ENCODE measurements at regions not wholly inside any gene's neighbourhood (a gene's known extent, or its start where the extent isn't known, plus 50 kb on each side); places are given as distances from the start of the nearest gene placed in this dataset.
"Not testable (repeated sequence)": the region's sequence is repeated elsewhere in the genome, so short reads cannot be mapped to it uniquely, and the experiment has no call there.

DNA sequence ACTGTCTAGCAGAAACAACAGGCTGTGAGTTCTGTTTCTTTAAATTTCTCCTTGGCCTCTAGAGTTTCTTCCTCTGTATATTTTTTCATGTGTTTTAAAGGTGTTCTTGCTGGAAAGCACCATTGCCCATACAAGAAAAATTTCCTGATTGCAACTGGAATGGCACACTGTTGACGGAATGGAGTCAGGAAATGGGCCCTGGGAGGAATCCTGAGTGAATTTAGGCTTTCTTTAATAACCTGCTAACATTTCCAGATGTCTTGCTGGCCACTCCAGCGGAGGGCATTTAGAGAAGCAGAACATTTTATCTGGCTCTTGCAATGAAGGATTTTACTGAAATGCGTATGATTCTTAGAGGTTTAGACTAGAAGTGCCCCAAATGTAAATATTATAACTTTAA is 736.3 kb downstream of the TAF11L14 start:
- intact Hi-C loops (cut with DNase I), result no loop called here
- no peak for DNase-seq (ENCODE audit: low spot score)

DNA sequence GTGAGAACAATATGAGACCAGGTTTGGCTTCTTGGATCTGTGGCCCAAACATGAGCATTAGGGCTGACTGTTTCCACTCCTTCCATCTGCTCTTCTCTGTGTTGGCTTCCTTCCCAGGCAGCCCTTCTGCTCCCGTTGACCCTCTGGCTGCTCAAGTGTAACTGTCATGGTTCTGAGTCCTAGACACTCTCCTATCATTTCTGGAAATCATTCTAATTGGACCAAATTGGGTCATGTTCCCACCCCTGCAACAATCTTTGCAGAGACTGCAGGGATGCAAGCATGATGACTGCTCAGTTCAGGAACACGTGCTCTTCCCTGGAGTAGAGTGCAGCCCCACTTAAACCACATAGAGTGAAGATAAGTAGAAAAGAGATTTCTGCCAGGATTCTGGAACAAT is 741.4 kb downstream of the TAF11L14 start:
- no peak for DNase-seq (ENCODE audit: low spot score)
- intact Hi-C loops (cut with DNase I), result no loop called here

DNA sequence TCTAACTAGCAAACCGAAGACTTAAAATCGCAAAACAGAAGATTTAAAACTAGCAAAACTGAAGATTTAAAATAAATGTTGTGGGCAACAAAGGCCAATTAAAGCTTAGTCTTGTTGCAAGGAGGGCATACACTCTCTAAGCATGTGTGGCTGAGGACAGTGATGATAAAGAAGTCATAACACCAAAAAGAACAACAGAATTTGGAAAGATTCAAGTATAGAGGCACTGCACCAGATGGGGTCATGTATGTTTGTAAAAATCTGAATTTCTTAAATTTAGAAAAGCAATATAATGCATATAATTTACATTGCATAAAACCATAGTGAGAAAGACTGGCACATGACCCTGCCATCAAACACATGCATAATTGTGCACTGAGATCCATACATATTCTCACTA is 743.8 kb downstream of the TAF11L14 start:
- DNase-seq (ENCODE audit: low spot score), result no peak
- intact Hi-C loops (cut with DNase I), result no loop called here

DNA sequence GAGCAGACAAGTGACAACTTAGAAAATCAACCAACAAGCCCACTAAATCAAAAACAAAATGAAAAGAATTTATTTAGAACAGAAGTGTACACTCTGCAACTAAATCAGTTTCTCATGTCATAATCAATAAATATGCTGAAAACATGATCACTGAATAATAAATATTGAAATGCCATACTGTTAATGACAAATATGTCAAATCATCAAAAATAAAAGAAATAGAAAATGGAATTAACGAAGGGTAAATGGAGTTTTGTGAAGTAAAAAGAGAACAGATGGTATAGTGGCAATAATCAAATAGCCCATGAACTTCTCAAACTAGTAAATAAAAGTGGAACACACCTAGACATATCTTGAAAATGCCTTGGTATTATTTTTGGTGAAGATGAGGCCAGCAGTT is 744.9 kb downstream of the TAF11L14 start:
- DNase-seq (ENCODE audit: low spot score), result no peak
- intact Hi-C loops (cut with DNase I), result no loop called here

DNA sequence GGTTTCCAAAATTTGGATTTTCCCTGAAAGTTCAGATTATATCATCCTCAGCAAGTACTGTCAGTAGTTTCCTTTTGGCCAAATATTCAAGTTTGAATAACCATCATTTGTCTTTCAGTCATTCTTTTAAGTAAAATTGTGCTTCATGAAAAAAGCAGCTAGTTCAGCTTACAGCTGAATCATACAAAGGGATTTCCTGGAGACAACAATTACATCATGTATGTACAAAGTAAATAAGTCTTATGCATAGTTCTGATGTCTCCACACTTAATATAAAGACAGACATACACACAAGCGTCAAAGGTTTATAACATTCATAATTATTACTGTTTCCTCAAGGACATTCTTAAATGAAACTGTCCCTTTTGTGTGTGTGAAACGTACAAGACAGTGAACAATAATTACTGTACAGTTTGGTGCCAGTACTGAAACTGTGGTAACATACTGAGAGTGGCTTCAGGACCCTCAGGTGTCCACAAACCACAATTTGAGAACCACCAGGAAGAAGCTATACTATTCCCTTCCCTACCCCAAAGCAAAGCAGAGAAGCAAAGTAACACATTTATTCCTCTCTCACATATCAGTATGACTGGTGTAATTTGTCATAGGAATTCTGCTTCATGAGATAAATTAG is 746.6 kb downstream of the TAF11L14 start:
- intact Hi-C loops (cut with DNase I), result no loop called here
- DNase-seq (ENCODE audit: low spot score), result no peak

DNA sequence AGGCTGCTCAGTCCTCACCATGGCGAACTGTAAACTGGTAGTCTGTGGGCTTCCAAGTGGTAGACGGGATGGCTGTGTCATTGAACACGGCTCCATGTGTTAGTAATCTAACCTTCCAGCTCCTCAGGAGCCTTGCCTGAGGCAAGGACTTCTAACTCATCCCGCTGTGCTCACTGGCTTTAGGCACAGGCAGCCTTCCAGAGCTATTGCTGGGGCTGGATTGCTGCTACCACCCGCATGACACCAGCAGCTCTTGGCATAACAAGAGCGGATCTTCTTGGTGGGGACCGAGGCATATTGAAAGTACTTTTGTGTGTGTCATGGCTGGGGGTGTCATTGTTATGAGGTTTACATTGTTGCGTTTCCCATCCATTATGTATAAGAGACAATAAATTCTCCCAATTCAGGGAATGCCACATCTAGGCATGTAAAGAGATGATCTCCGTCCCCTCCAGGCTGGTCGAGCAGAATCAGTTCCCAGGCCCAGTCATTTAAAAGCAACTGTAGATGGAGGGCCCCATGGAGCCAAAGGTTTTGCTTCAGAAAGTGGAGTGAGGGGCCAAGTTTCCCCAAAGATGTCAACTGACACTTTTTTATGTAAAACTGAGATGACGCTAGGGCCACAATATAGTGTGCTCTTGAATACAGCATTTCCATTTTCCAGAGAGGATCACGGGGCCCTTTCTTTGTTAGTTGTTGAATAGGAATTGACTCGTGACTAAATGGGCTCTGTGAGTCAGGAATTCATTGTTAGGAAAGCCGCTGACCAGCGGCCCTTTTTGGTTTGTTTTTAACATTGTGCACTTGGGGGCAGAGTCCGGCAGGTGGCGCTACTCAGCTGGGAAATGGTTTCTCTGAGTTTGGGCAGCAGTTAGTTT is 759.5 kb downstream of the TAF11L14 start:
- intact Hi-C loops (cut with DNase I), result no loop called here

DNA sequence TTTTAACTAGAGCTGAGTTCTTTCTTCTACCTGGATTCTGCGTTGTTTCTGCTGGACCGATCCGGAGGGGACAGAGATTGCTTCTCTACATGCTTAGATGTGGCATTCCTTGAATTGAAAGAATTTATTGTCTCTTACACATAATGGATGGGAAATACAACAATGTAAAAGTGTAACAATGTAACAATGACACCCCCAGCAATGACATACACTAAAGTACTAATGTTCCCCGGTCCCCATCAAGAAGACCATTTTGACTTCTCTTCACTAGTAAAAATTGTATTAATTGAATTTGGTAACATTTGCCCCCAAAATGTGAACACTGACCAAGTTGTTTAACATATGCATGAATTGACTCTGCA is 760.2 kb downstream of the TAF11L14 start:
- DNase-seq (ENCODE audit: low spot score), result no peak
- intact Hi-C loops (cut with DNase I), result no loop called here

More for the DNA sequence above, 759.5 kb downstream of the TAF11L14 start:
- DNase-seq (ENCODE audit: low spot score), result no peak

DNA sequence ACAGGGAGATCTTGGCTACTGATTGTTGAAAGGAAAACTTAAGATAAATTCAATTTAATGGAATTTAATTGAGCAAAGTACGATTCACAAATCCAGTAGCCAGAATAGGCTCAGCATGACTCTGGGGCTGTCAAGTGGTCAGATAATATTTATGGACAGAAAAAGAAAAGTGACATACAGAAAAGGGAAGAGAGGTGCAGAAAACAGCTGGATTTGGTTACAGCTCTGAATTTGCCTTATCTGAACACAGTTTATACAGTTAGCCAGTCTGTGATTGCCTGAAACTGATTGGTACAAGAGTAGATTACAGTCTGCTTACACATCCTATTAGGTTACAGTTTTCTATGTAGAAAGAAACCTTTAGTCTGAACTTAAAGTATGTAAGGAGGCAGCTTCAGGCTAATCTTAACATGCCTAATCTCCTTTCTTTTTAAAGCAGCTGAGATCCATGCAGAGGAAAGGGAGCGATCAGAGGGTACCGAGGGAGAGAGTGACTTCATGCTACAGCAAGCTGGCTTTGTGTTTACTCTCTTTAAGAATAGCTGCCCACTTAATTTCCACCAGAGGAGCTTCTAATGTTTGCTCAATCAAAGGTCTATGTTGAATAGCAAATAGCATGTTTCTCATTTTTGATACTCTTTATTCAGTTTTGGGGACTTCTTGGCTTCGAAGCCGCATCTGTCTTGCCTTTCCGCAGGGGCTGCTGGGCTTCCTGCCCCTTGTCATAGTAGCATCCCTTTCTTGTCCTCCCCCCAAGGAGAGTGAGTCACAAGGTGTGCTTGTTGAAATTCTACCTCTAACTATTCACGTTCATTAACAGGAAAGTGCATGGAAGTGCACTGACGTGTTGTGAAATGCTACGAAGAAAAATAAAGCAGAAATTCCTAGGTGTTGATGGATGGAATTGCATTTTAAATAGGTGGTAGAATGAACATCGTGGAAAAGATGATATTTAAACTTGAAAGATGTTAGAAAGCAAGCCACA is 761.2 kb downstream of the TAF11L14 start:
- no peak for DNase-seq (ENCODE audit: low spot score)
- intact Hi-C loops (cut with DNase I), result no loop called here

DNA sequence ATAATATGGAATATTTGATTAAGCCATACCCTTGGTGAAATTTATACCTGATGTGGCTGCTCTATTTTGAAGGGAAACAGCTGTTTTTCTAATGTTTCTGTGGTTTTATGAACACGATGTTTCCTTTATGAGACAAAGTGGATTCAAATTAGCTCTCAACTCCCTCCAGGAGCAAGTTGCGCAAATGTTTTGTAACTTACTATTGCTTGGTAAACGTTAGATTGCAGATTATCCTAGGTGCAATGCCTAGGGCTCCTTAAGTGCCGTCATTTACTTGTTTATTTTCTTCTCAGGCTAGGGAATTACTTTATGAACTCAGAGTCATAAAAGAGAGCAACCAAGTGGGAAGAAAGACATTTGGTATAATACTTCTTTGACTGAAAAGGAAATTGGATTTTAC is 763.1 kb downstream of the TAF11L14 start:
- no peak for DNase-seq (ENCODE audit: low spot score)
- intact Hi-C loops (cut with DNase I), result no loop called here

DNA sequence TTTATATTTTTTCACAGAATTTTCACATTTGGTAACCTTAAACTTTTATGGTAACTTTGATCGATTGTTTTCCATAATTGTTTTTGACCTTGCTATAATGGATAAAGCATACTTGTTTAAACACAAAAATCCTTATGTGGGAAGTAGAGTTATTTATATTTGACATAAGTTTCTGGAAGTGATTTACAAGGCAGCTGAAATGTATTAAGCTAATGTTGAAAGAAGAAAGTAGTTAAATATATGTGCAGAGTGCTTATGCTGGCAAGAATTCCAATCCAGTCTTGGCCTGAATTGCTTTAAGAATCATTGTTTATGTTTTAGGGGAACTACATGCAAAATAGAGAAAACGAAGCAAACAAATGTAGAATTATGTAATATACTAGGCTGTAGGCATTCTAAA is 763.6 kb downstream of the TAF11L14 start:
- intact Hi-C loops (cut with DNase I), result no loop called here
- no peak for DNase-seq (ENCODE audit: low spot score)

DNA sequence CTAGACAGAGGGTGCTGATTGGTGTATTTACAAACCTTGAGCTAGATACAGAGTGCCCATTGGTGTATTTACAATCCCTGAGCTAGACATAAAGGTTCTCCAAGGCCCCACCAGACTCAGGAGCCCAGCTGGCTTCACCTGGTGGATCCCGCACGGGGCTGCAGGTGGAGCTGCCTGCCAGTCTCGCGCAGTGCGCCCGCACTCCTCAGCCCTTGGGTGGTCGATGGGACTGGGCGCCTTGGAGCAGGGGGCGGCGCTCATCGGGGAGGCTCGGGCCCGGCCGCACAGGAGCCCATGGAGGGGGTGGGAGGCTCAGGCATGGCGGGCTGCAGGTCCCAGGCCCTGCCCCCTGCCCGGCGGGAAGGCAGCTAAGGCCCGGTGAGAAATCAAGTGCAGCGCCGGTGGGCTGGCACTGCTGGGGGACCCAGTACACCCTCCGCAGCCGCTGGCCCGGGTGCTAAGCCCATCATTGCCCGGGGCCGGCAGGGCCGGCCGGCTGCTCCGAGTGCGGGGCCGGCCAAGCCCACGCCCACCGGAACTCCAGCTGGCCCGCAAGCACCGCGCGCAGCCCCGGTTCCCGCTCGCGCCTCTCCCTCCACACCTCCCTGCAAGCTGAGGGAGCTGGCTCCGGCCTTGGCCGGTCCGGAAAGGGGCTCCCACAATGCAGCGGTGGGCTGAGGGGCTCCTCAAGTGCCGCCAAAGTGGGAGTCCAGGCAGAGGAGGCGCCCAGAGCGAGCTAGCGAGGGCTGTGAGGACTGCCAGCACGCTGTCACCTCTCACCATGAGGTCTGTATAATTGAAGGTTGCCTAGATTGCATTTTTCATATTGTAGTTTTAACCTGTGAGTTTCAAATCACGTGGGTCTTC is 765.4 kb downstream of the TAF11L14 start:
- DNase-seq (ENCODE audit: low spot score); intact Hi-C loops (cut with DNase I): not testable (repeated sequence)

DNA sequence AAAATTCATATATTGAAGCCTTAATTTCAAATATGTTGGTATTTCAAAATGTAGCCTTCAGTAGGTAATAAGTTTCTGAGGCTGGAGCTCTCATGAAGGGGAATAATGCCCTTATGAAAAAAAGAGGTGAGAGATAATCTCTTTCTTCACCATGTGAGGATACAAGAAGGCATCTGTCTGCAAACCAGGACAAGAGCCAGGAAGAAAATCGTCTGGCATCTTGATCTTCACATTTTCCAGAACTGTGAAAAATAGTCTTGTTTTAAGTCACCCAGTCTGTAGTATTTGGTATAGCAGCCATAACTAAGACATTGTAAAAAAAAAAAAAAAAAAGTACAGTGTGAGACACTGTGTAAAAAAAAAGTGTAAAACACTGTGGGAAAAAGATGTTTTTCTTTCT is 768.9 kb downstream of the TAF11L14 start:
- intact Hi-C loops (cut with DNase I), result no loop called here
- no peak for DNase-seq (ENCODE audit: low spot score)

DNA sequence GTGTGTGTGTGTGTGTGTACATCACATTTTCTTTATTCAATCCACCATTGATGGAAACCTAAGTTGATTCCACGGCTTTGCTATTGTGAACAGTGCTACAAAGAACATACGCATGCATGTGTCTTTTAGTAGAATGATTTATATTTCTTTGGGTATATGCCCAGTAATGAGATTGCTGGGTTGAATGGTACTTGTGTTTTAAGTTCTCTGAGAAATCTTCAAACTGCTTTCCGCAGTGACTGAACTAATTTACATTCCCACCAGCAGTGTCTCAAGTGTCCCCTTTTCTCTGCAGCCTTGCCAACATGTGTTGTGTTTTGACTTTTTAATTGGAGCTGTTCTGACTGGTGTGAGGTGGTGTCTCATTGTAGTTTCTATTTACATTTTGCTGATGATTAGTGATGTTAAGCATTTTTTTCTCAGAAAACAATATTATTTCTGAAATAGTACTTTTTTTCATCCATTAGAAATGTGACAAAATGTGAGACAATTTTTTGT is 769.7 kb downstream of the TAF11L14 start:
- intact Hi-C loops (cut with DNase I), result no loop called here
- DNase-seq (ENCODE audit: low spot score), result no peak

DNA sequence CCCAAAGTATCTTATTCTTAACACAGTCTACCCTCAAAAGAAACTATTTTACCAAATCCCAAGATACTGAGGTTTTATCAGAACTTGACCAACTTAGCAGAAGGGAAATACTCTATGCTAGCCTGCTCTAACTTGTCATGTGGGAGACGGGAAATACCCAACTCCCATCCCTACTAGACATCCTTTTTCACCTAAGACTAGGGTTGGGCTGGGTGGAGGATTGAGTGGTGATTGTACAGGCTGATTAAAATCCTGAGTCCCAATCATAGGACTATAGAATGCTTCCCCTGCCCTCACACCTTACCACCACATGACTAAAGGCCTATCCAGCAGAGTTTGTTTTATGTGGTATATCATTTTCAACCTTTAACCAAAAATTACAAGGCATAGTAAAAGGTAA is 786.5 kb downstream of the TAF11L14 start:
- intact Hi-C loops (cut with DNase I), result no loop called here

DNA sequence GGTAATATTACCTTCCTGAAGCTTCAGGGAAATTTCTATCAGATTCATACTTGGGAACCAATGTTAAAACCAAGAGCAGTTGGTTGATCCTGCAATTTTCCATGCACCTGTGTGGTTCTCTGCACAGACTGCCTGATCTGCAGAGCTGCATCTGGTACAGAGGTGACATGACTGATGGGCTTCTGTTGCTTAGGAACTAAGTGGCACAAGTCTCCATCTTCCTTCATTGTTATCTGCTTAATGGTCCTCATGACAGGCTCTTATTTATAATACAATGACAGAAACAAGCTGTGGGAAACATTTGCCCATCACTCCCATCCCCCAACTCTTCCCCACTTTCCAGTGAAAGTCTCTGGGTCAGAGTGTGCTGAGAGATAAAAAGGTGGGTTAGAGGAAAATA is 799.1 kb downstream of the TAF11L14 start:
- DNase-seq (ENCODE audit: low spot score), result no peak
- intact Hi-C loops (cut with DNase I), result no loop called here

More for the DNA sequence above, 786.5 kb downstream of the TAF11L14 start:
- DNase-seq (ENCODE audit: low spot score), result no peak

DNA sequence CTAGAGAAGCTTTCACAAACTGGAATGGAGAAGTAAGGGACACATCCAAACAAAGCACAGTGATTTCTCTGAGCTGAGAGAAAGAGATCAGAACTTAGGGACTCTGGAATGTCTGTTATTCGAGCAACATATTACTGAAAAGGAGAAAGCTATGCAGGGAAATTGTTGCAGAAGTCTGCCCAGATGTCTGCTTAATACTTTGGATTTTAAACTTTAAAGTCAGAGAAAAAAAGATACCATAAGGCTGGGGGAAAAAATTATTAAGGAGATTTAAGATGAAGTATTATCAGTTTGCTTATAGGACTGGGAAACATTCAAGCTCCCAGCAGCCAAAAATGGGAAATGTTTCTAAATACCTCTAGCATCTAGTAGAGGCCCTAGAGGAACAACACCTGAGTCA is 803.9 kb downstream of the TAF11L14 start:
- intact Hi-C loops (cut with DNase I), result no loop called here
- no peak for DNase-seq (ENCODE audit: low spot score)

DNA sequence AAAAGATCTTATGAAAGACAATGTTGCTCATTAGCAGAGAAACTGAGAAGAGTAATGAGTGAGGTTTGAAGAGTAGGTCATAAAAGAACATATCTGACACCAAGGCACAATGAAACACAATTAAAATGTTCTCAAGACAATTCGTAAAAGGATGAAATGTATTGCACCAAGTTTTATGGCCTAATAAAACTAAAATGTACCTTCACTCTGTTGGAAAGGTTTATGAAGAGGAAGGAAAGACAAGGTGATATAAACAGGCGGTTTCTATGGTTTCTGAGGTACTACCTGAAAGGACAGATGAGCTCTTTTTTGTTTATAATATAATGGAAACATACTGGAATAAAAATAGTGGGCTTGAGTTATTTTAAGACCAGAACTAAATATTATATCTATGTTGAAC is 821.3 kb downstream of the TAF11L14 start:
- intact Hi-C loops (cut with DNase I), result no loop called here

DNA sequence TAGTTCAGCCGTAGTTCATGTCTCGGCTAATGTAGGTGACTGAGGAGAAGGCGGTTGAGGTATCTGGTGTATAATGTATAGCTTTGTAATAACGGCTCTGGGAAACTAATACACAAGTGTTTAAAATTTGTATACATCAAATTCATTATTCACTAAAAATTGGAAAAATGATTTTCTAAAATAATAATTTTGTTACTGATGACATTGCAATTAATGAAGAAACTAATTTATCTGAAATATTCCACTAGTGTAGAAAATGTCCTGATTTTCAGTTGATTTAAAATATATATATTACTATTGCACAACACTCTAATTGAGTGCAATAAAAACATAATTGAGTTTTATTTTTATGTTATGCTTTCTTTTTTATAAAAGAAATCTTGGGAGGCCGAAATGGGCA is 823.0 kb downstream of the TAF11L14 start:
- DNase-seq (ENCODE audit: low spot score), result no peak
- intact Hi-C loops (cut with DNase I), result no loop called here

More for the DNA sequence above, 821.3 kb downstream of the TAF11L14 start:
- DNase-seq (ENCODE audit: low spot score), result no peak

DNA sequence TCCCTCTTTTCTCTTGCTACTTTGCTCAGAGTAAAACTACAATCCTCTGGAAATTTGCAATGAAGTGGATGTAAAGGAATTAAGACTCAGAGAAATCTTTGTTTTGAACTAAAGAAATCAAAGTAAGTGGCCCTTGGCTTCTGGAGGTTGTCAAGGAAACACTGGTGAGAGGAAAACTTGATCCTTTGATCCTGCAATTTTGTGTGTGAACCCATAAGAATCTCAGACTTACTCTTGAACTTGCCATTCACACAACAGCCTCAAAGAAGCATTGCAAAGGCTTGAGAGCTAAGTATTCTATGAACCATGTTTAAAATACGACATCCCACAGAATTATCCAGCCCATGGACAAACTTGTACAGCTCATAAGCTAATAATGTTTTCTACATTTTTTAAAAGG is 827.5 kb downstream of the TAF11L14 start:
- no peak for DNase-seq (ENCODE audit: low spot score)
- intact Hi-C loops (cut with DNase I), result loop anchor here (10.0 kb wide), 1 partner anchor 233 kb away; no protein-coding TSS in a partner anchor
